GM21737 (cell line): ENCODE measurements at regions not wholly inside any gene's neighbourhood (a gene's known extent, or its start where the extent isn't known, plus 50 kb on each side); places are given as distances from the start of the nearest gene placed in this dataset.

Experiments used
- ATAC-seq: cut with Tn5 transposase; IDR thresholded peaks from one replicate; pipeline ENCODE4 v1.9.1; 2021; ENCODE audit warnings: mild to moderate bottlenecking, moderate library complexity; ENCODE audit not compliant: unreplicated experiment

DNA sequence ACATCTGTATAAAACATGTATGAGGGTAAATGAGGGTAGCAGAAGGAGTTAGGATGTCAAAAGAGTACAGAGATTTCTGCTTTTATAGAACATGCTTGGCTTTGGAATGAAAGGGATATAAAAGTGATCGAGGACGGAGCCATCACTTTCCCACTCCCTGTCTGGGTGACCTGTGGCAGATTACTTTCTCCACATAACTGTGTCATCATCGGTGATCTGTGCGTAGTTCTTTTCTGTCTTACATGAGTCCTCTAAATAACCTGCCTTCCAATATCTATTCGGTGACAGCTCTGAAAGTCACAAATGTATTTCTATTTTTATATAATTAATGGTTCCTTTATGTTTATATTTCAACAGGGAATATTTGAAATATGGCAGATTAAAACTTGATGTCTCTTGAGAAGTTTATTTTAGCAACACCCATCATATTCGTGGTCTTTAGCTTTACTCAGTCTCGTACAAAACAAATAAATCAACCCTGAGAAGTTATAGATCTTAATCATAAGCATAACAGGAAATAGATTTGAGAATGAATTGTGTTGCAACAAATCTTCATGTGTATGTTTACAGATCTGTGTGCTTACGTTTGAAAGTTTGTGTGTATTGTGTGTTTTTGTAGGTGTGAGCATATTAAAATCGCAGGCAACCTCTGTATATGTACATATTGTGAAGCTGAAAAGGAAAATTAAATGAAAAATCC lies 1094.3 kb downstream of the EFNB2 start:
- ATAC-seq, result no peak

DNA sequence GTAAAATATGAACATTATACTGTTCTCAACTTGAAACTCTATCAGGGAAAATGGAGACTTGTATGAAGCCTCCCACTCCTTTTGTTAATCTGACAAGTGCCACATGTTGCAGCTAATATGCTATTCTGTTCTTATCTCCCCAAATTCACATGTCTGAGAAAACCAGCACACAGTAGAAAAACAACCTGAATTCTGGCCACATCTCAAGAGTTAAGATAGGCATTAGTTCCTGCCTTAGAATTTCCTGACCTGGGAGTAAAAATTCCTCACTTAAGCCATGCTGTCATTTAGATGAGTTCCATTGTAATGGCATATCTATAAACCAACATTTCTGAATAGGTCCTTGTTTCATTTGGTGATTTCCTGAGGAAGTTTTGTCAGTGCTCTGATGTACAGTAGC lies 1098.5 kb downstream of the EFNB2 start:
- ATAC-seq, result no peak

DNA sequence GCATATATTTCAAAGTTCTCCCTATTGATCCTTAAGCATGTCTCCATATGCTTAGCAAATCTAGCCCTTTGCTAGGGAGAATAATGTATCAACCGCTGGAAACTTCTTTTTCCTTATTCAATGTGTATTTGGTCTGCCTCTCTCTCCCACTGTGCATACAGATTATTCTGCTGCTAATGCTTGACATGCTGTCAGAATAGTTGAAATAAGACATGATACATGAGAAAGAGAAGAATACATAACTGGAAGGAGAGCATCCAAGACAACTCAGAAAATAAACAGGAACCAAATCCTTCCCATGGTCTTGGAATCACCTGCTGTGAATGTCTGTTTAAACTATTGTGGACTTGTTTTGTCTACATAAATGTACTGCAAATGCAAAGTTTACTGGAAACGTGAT lies 1103.0 kb downstream of the EFNB2 start:
- no peak for ATAC-seq

- ATAC-seq, result no peak
Measured at GRCh38 chr13:105428811-105429210, 1106.7 kb downstream of the EFNB2 start.

- no peak for ATAC-seq
Measured at GRCh38 chr13:105426441-105426840, 1109.0 kb downstream of the EFNB2 start.

- no peak for ATAC-seq
Measured at GRCh38 chr13:105414639-105415038, 1120.8 kb downstream of the EFNB2 start.

DNA sequence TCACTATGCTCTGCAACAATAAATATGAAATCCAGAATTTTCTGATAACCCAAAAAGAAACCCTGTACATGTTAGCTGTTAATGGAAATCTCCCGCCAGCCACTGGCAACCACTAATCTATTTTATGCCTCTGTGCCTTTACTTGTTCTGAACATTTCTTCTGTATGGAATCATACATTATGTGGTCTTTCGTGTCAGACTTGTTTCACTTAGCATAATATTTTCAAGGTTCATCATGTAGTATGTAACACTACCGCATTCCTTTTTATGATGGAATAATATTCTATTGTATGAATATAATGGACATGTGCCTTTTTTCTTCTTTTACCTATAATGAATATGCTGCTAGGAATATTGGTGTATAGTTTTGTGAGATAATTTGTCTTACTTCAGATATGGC lies 1123.3 kb downstream of the EFNB2 start:
- no peak for ATAC-seq

DNA sequence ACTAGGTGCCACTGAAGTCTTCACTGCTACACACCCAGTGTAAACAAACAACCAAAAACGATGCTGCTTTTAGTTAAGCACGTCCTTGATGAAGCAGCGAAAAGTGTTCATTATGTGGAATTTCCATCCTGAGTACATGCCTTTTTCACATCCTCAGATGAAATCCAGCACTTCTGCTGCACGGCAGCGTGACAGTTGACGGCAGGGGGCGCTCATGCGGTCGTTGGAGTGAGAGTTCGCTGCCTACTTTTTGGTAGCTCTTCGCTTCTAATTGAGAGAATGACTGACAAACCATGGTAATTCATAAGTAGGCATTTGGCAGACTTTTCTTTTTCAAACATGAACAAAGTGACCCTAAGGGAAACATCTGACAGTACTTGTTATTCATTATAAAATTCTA lies 1124.9 kb downstream of the EFNB2 start:
- no peak for ATAC-seq

DNA sequence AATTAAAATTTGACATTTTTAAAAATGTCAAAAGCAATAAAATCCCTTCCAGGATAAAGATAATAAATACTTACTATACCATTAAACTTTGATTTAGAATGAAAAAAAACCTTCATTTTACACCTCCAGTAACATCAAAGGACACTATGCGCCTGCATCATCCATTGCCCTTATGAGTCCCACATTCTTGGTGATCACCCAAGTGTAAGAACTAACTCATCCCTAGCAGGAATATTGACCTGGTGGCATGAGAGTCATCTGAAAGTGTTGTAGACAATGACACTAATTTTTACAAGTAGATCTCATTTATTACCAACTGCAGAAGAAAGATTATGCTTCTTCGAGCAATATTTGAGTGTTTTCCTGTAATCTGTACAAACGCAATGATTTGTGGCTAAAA lies 1128.9 kb downstream of the EFNB2 start:
- no peak for ATAC-seq

- ATAC-seq, result no peak
Measured at GRCh38 chr13:105403086-105403485, 1132.4 kb downstream of the EFNB2 start.

DNA sequence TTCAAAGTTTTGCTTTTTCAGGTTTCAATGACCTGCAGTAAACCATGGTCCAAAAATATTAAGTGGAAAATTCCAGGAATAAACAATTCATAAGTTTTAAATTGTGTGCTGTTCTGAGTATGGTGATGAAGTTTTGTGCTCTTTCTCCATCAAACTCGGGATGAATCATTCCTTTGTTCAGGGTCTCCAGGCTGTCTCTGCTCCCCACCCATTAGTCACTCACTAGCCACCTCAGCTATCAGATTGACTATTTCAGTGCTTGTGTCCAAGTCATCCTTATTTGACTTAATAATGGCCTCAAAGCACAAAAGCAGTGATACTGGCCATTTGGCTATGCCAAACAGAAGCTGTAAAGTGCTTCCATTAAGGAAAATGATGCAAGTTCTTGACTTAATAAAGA lies 1140.4 kb downstream of the EFNB2 start:
- ATAC-seq, result no peak

- ATAC-seq, result no peak
Measured at GRCh38 chr13:105389373-105389772, 1146.1 kb downstream of the EFNB2 start.

GRCh38 chr13:105377452-105377851 lies 1158.0 kb downstream of the EFNB2 start:
- ATAC-seq, result no peak

- ATAC-seq, result no peak
Measured at GRCh38 chr13:105370011-105370650, 1165.3 kb downstream of the EFNB2 start.

- ATAC-seq, result no peak
Measured at GRCh38 chr13:105368781-105369180, 1166.7 kb downstream of the EFNB2 start.

GRCh38 chr13:105365831-105366230 lies 1169.6 kb downstream of the EFNB2 start:
- no peak for ATAC-seq

GRCh38 chr13:105365021-105365550 lies 1170.4 kb downstream of the EFNB2 start:
- no peak for ATAC-seq

DNA sequence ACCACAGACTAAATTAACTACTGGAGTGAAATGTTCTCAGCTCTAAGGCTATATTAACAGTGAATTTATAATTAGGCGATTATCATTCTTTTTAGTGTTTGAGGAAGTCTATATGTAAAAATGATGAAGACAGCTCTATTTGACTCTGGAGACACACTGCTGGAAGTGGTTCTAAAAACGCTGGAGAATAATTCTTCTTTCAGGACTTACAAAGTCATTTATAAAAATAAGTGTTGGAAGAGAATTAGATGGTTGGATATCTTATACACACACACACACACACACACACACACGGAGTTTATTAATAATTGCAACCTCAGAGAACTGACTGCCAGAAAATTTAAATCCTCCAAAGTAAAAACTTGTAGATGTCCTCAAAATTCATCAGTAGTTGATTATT lies 1171.3 kb downstream of the EFNB2 start:
- no peak for ATAC-seq

- ATAC-seq, result no peak
Measured at GRCh38 chr13:105363261-105364190, 1171.9 kb downstream of the EFNB2 start.

- ATAC-seq, result no peak
Measured at GRCh38 chr13:105353654-105354053, 1181.8 kb downstream of the EFNB2 start.

DNA sequence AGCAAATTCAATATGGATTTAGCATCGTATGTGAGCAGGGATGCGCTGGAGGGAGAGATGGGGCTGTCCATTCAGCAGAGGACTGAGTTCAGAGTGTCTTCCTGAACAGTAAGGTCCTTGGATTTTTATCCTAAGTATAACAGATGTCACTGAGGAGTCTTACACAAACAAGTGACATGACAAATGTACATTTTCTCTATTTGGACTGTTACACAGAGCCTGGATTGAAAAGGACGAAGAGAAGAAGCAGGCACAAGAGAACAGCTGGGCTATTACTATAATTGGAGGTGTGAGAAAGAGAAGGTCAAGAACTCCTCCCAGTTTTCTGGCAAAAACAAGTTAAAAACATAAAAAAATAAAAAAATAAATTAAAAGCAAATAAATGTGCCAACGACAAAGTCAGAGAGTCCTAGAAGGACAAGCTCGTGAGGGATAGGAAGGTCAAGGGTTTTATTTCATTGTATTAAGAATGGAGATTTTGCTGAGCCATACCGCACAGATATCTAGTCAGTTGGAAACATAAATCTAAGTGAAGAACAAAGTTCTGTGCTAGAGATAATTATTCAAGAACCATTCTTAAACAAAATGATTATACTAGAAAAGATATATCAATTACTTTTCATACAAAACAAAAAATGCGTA lies 1186.3 kb downstream of the EFNB2 start:
- ATAC-seq, result no peak
